IMR-90 (cell line): ENCODE measurements at regions not wholly inside any gene's neighbourhood (a gene's known extent, or its start where the extent isn't known, plus 50 kb on each side); places are given as distances from the start of the nearest gene placed in this dataset.

Experiments used
- CEBPB ChIP-seq: IDR thresholded peaks from 2 replicates; pipeline ENCODE4 v1.6.1; 2012; ENCODE audit warnings: low read depth, low read length, improper control_type of control experiment
- CTCF ChIP-seq: conservative IDR thresholded peaks from 2 replicates; pipeline ENCODE4 v1.5.1; 2012; ENCODE audit warnings: mild to moderate bottlenecking, low read depth, low read length, improper control_type of control experiment
- FOS ChIP-seq: fragments of 150-350 bp; IDR thresholded peaks from 2 replicates; pipeline ENCODE4 v1.6.1; 2016; ENCODE audit warnings: low read depth, low read length
- MAFK ChIP-seq: IDR thresholded peaks from 2 replicates; pipeline ENCODE4 v1.6.1; 2012; ENCODE audit warnings: low read depth, low read length, improper control_type of control experiment
- MXI1 ChIP-seq: IDR thresholded peaks from 2 replicates; pipeline ENCODE4 v1.6.1; 2012; ENCODE audit warnings: low read depth, mild to moderate bottlenecking, low read length, moderate library complexity, borderline replicate concordance
- POLR2A ChIP-seq: IDR thresholded peaks from 2 replicates; pipeline ENCODE4 v1.6.1; 2012; ENCODE audit warnings: mild to moderate bottlenecking, low read depth, low read length
- RFX5 ChIP-seq: IDR thresholded peaks from 2 replicates; pipeline ENCODE4 v1.8.0; 2012; ENCODE audit warnings: low read depth, mild to moderate bottlenecking, low read length, moderate library complexity

- TF ChIP-seq CTCF (no peak), CEBPB (no peak), MXI1 (no peak), POLR2A (no peak), MAFK (no peak), FOS (no peak), RFX5 (no peak)
Measured at GRCh38 chr14:89480278-89480677, 63.2 kb upstream of the FOXN3 start.
